ENCODE measurements at regions not wholly inside any gene's neighbourhood (a gene's known extent, or its start where the extent isn't known, plus 50 kb on each side); places are given as distances from the start of the nearest gene placed in this dataset.
"Not testable (repeated sequence)": the region's sequence is repeated elsewhere in the genome, so short reads cannot be mapped to it uniquely, and the experiment has no call there.

- no peak for TF ChIP-seq CTCF (IDR thresholded peaks at IDR 0.05; ENCODE audit: extremely low read depth, missing control alignments)
- no peak for DNase-seq (ENCODE audit: low spot score)
Observed at GRCh38 chr9:81069923-81070322, 619.4 kb downstream of the TLE1 start.

- no peak for DNase-seq (ENCODE audit: low spot score)
- no peak for TF ChIP-seq CTCF (IDR thresholded peaks at IDR 0.05; ENCODE audit: extremely low read depth, missing control alignments)
Observed at GRCh38 chr9:81069038-81069795, 620.1 kb downstream of the TLE1 start.

GRCh38 chr9:81062995-81063394, 626.4 kb downstream of the TLE1 start:
- not testable (repeated sequence) for DNase-seq (ENCODE audit: low spot score)

GRCh38 chr9:81058782-81059181, 630.6 kb downstream of the TLE1 start:
- TF ChIP-seq CTCF (IDR thresholded peaks at IDR 0.05; ENCODE audit: extremely low read depth, missing control alignments), result no peak

GRCh38 chr9:81053298-81054025, 635.9 kb downstream of the TLE1 start:
- no peak for DNase-seq (ENCODE audit: low spot score)
- TF ChIP-seq CTCF (IDR thresholded peaks at IDR 0.05; ENCODE audit: extremely low read depth, missing control alignments), result no peak

More at GRCh38 chr9:81058782-81059181, 630.6 kb downstream of the TLE1 start:
- no peak for DNase-seq (ENCODE audit: low spot score)

- no peak for DNase-seq (ENCODE audit: low spot score)
- TF ChIP-seq CTCF (IDR thresholded peaks at IDR 0.05; ENCODE audit: extremely low read depth, missing control alignments), result no peak
Observed at GRCh38 chr9:81052846-81053245, 636.5 kb downstream of the TLE1 start.

- DNase-seq (ENCODE audit: low spot score), result no peak
- TF ChIP-seq CTCF (IDR thresholded peaks at IDR 0.05; ENCODE audit: extremely low read depth, missing control alignments), result no peak
Observed at GRCh38 chr9:81047280-81047679, 642.1 kb downstream of the TLE1 start.
